Astrocyte of the cerebellum (primary cell): ENCODE measurements at regions not wholly inside any gene's neighbourhood (a gene's known extent, or its start where the extent isn't known, plus 50 kb on each side); places are given as distances from the start of the nearest gene placed in this dataset.

Experiments
- DNase-seq: peaks from one replicate; pipeline ENCODE4 v3.0.0-alpha.2; 2011; ENCODE audit warnings: low read depth
- H3K4me3 ChIP-seq: 2 replicates; pipeline ENCODE4 v1.5.1; 2011; ENCODE audit warnings: mild to moderate bottlenecking, low read depth, low read length, moderate library complexity
- CTCF ChIP-seq: IDR thresholded peaks from 2 replicates; pipeline ENCODE4 v1.5.1; 2012; ENCODE audit warnings: low read length, low read depth, moderate library complexity, mild to moderate bottlenecking; ENCODE audit errors: missing control alignments
- in situ Hi-C: cut with HindIII; loops from 2 replicates; pipeline ENCODE4 v1.10.0; 2017; ENCODE audit warnings: low sequenced_read_pairs

GRCh38 chr16:6113749-6114148 lies 1016.2 kb upstream of the EEF2KMT start:
- DNase-seq = no peak
- H3K4me3 ChIP-seq = no peak overlapping the region
- TF ChIP-seq CTCF = no peak
- in situ Hi-C loops = no loop called here

- no peak overlapping the region for H3K4me3 ChIP-seq
- no peak for TF ChIP-seq CTCF
- in situ Hi-C loops = no loop called here
- no peak for DNase-seq
Measured at GRCh38 chr16:6112700-6113099, 1015.1 kb upstream of the EEF2KMT start.

GRCh38 chr16:6111390-6111789 lies 1013.8 kb upstream of the EEF2KMT start:
- DNase-seq = no peak
- in situ Hi-C loops = no loop called here
- no peak overlapping the region for H3K4me3 ChIP-seq
- no peak for TF ChIP-seq CTCF

- no peak for DNase-seq
- TF ChIP-seq CTCF = no peak
- in situ Hi-C loops = no loop called here
- H3K4me3 ChIP-seq = no peak overlapping the region
Measured at GRCh38 chr16:6110346-6110745, 1012.8 kb upstream of the EEF2KMT start.

- in situ Hi-C loops = no loop called here
- H3K4me3 ChIP-seq = no peak overlapping the region
- DNase-seq = no peak
- TF ChIP-seq CTCF = no peak
Measured at GRCh38 chr16:6106061-6106460, 1008.5 kb upstream of the EEF2KMT start.

GRCh38 chr16:6105115-6105514 lies 1007.5 kb upstream of the EEF2KMT start:
- no peak for DNase-seq
- in situ Hi-C loops = no loop called here
- peak; percentile 5 for TF ChIP-seq CTCF
- no peak overlapping the region for H3K4me3 ChIP-seq

GRCh38 chr16:6104428-6104827 lies 1006.8 kb upstream of the EEF2KMT start:
- in situ Hi-C loops = no loop called here
- H3K4me3 ChIP-seq = no peak overlapping the region
- TF ChIP-seq CTCF = no peak
- DNase-seq = no peak
